ENCODE measurements at regions not wholly inside any gene's neighbourhood (a gene's known extent, or its start where the extent isn't known, plus 50 kb on each side); places are given as distances from the start of the nearest gene placed in this dataset.
"Not testable (repeated sequence)": the region's sequence is repeated elsewhere in the genome, so short reads cannot be mapped to it uniquely, and the experiment has no call there.

GRCh38 chr4:155445306-155445705 is 68.5 kb upstream of the MAP9 start:
- no peak overlapping the region for H3K27ac Mint-ChIP-seq
- peaks cover 7% of the 10 kb centered on the region for H3K27me3 Mint-ChIP-seq
- no peak for DNase-seq (ENCODE audit: low spot score, unreplicated experiment)
- H3K36me3 Mint-ChIP-seq (ENCODE audit: insufficient read depth): no peaks in the 10 kb centered on the region
- H3K9me3 Mint-ChIP-seq (ENCODE audit: low read depth): no peaks in the 10 kb centered on the region
- TF ChIP-seq, protein P1, sequence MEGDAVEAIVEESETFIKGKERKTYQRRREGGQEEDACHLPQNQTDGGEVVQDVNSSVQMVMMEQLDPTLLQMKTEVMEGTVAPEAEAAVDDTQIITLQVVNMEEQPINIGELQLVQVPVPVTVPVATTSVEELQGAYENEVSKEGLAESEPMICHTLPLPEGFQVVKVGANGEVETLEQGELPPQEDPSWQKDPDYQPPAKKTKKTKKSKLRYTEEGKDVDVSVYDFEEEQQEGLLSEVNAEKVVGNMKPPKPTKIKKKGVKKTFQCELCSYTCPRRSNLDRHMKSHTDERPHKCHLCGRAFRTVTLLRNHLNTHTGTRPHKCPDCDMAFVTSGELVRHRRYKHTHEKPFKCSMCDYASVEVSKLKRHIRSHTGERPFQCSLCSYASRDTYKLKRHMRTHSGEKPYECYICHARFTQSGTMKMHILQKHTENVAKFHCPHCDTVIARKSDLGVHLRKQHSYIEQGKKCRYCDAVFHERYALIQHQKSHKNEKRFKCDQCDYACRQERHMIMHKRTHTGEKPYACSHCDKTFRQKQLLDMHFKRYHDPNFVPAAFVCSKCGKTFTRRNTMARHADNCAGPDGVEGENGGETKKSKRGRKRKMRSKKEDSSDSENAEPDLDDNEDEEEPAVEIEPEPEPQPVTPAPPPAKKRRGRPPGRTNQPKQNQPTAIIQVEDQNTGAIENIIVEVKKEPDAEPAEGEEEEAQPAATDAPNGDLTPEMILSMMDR (IDR thresholded peaks at IDR 0.05; ENCODE audit: unreplicated experiment): no peak
- peaks cover 8% of the 10 kb centered on the region for H3K4me1 Mint-ChIP-seq (ENCODE audit: low read depth)
- H3K4me3 Mint-ChIP-seq (ENCODE audit: low read depth): no peak overlapping the region

DNA sequence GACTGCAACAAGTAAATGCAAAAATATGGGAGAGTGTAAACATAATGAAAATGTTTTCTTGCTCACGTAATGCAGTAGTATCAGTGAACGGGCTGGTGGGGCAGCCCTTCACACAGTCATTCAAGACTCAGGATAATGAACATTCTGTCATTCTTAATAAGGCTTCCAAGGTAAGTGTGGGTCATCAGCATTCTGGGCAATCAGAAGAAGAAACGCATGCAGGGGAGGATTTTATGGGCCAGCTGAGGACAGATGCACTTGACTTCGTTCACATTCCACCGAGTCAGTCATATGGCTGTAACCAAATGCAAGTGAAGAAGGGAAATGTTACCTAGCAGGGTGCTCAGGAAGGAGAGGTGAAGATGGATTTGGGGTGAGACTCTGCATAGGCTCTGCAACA is 68.0 kb upstream of the MAP9 start:
- H3K27me3 Mint-ChIP-seq: peaks cover 7% of the 10 kb centered on the region

GRCh38 chr4:155442267-155443105 is 65.7 kb upstream of the MAP9 start:
- H3K4me1 Mint-ChIP-seq (ENCODE audit: low read depth): peaks cover 8% of the 10 kb centered on the region
- DNase-seq (ENCODE audit: low spot score, unreplicated experiment): peak; percentile 64
- H3K27me3 Mint-ChIP-seq: peaks cover 7% of the 10 kb centered on the region
- H3K36me3 Mint-ChIP-seq (ENCODE audit: insufficient read depth): no peaks in the 10 kb centered on the region
- H3K9me3 Mint-ChIP-seq (ENCODE audit: low read depth): no peaks in the 10 kb centered on the region
- TF ChIP-seq, protein P1 (IDR thresholded peaks at IDR 0.05; ENCODE audit: unreplicated experiment): peak; percentile 97
- no peak overlapping the region for H3K4me3 Mint-ChIP-seq (ENCODE audit: low read depth)
- no peak overlapping the region for H3K27ac Mint-ChIP-seq

More for the DNA sequence above, 68.0 kb upstream of the MAP9 start:
- TF ChIP-seq, protein P1 (IDR thresholded peaks at IDR 0.05; ENCODE audit: unreplicated experiment): no peak
- H3K9me3 Mint-ChIP-seq (ENCODE audit: low read depth): no peaks in the 10 kb centered on the region
- peaks cover 8% of the 10 kb centered on the region for H3K4me1 Mint-ChIP-seq (ENCODE audit: low read depth)
- H3K36me3 Mint-ChIP-seq (ENCODE audit: insufficient read depth): no peaks in the 10 kb centered on the region
- H3K27ac Mint-ChIP-seq: no peak overlapping the region
- DNase-seq (ENCODE audit: low spot score, unreplicated experiment): no peak
- no peak overlapping the region for H3K4me3 Mint-ChIP-seq (ENCODE audit: low read depth)

GRCh38 chr4:155441475-155441874 is 64.7 kb upstream of the MAP9 start:
- Mint-ChIP-seq H3K27ac (peak overlapping the region; percentile 56), H3K4me1 (ENCODE audit: low read depth) (peaks cover 6% of the 10 kb centered on the region), H3K36me3 (ENCODE audit: insufficient read depth) (no peaks in the 10 kb centered on the region), H3K9me3 (ENCODE audit: low read depth) (no peaks in the 10 kb centered on the region), H3K27me3 (peaks cover 7% of the 10 kb centered on the region), H3K4me3 (ENCODE audit: low read depth) (no peak overlapping the region)
- TF ChIP-seq, protein P1 (IDR thresholded peaks at IDR 0.05; ENCODE audit: unreplicated experiment): no peak
- no peak for DNase-seq (ENCODE audit: low spot score, unreplicated experiment)

DNA sequence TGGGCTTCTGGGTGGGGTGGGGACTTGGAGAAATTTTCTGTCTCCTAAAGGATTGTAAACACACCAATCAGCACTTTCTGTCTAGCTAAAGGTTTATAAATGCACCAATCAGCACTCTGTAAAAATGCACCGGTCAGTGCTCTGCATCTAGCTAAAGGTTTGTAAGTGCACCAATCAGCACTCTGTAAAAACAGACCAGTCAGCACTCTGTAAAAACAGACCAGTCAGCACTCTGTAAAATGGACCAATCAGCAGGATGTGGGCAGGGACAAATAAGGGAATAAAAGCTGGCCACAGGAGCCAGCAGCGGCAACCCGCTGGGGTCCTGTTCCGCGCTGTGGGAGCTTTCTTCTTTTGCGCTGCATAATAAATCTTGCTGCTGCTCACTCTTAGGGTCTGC is 63.0 kb upstream of the MAP9 start:
- H3K4me3 Mint-ChIP-seq (ENCODE audit: low read depth); H3K36me3 Mint-ChIP-seq (ENCODE audit: insufficient read depth); DNase-seq (ENCODE audit: low spot score, unreplicated experiment); H3K27me3 Mint-ChIP-seq; H3K4me1 Mint-ChIP-seq (ENCODE audit: low read depth); H3K27ac Mint-ChIP-seq; H3K9me3 Mint-ChIP-seq (ENCODE audit: low read depth): not testable (repeated sequence)

GRCh38 chr4:155434904-155435303 is 58.1 kb upstream of the MAP9 start:
- peaks cover 6% of the 10 kb centered on the region for H3K9me3 Mint-ChIP-seq (ENCODE audit: low read depth)
- peaks cover 9% of the 10 kb centered on the region for H3K4me1 Mint-ChIP-seq (ENCODE audit: low read depth)
- no peaks in the 10 kb centered on the region for H3K36me3 Mint-ChIP-seq (ENCODE audit: insufficient read depth)
- TF ChIP-seq, protein P1 (IDR thresholded peaks at IDR 0.05; ENCODE audit: unreplicated experiment): no peak
- no peaks in the 10 kb centered on the region for H3K27me3 Mint-ChIP-seq
- no peak overlapping the region for H3K4me3 Mint-ChIP-seq (ENCODE audit: low read depth)
- no peak overlapping the region for H3K27ac Mint-ChIP-seq
- DNase-seq (ENCODE audit: low spot score, unreplicated experiment): no peak
